Breast epithelium (tissue), 3 donors: ENCODE measurements at regions not wholly inside any gene's neighbourhood (a gene's known extent, or its start where the extent isn't known, plus 50 kb on each side); places are given as distances from the start of the nearest gene placed in this dataset.

ENCODE experiments used
- POLR2A ChIP-seq: fragments of 450-650 bp; IDR thresholded peaks from one replicate; pipeline ENCODE4 v1.6.1; 2016; ENCODE audit warnings: antibody characterized with exemption, mild to moderate bottlenecking, moderate library complexity
- TF ChIP-seq, protein P1 (sequence below), 3 donors: fragments of 450-650 bp; IDR thresholded peaks; one replicate each; pipeline ENCODE4 v1.5.1; 2016 to 2017; ENCODE audit warnings: antibody characterized with exemption in 3 of 3, mild to moderate bottlenecking in 3 of 3, moderate library complexity in 3 of 3

DNA sequence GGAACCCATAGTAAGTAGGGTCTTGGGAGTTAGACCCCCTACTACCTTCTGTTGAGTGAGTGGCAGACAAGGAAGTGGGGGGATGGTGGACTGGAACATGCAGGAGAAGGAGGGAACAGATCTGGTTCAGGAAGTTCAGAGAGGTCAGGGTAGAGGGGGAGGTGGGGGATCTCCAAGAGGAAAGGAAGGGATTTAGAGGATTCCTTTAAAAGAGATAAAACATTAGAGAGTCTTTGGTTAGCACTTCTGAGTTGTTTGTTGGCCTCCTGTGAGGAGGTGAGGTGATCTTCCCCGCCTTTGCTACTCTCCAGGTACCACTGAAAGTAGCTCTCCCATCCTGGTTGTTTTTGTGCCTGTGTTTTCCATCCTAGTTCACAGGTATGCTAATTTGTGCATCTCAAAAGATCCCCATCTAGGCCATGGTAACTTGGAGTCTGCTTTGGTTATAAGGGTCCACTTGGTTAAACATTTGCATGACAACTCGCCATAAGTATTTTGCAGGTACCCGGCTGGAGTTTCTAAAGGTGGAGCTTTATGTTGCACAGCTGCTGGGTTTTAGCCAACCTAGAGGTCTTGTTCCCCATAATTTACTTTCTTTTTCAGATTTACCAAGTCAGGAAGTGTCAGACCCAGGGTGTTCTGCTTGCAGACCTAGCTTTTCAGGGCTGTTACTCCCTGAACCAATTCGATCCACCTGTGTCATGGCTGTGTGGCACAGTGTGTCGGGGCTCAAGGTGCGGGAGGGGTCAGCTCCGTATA, 79.3 kb upstream of the SORL1 start:
- TF ChIP-seq, protein P1, sequence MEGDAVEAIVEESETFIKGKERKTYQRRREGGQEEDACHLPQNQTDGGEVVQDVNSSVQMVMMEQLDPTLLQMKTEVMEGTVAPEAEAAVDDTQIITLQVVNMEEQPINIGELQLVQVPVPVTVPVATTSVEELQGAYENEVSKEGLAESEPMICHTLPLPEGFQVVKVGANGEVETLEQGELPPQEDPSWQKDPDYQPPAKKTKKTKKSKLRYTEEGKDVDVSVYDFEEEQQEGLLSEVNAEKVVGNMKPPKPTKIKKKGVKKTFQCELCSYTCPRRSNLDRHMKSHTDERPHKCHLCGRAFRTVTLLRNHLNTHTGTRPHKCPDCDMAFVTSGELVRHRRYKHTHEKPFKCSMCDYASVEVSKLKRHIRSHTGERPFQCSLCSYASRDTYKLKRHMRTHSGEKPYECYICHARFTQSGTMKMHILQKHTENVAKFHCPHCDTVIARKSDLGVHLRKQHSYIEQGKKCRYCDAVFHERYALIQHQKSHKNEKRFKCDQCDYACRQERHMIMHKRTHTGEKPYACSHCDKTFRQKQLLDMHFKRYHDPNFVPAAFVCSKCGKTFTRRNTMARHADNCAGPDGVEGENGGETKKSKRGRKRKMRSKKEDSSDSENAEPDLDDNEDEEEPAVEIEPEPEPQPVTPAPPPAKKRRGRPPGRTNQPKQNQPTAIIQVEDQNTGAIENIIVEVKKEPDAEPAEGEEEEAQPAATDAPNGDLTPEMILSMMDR (IDR thresholded peaks at IDR 0.05): no peak
- no peak for TF ChIP-seq POLR2A
